Activated CD8-positive, alpha-beta T cell treated with anti-CD3 and anti-CD28 coated beads for 36 hours (primary cell): ENCODE measurements at regions not wholly inside any gene's neighbourhood (a gene's known extent, or its start where the extent isn't known, plus 50 kb on each side); places are given as distances from the start of the nearest gene placed in this dataset.

ENCODE experiments used
- ATAC-seq: fragments of 200-7000 bp; cut with Tn5 transposase; one replicate; pipeline ENCODE4 v1.10.0; 2021; ENCODE audit warnings: mild to moderate bottlenecking, moderate library complexity
- CTCF ChIA-PET: fragments of 350-600 bp; sonication (Branson Sonifier 250); formaldehyde crosslinking; loops from one replicate; lab custom pipeline; 2021; ENCODE audit warnings: antibody characterized with exemption; lab: Charles Lee
- POLR2A ChIA-PET: fragments of 350-600 bp; sonication (Branson Sonifier 250); formaldehyde crosslinking; loops from one replicate; lab custom pipeline; 2021; ENCODE audit warnings: antibody characterized with exemption; lab: Charles Lee
- DNase-seq: peaks from one replicate; pipeline ENCODE4 v3.0.0-alpha.2; 2020
- H3K27ac Mint-ChIP-seq: one replicate; pipeline ENCODE4 v1.8.0; 2021; ENCODE audit warnings: mild to moderate bottlenecking, mixed read lengths
- H3K27me3 Mint-ChIP-seq: one replicate; pipeline ENCODE4 v1.8.0; 2021; ENCODE audit warnings: mixed read lengths
- H3K36me3 Mint-ChIP-seq: one replicate; pipeline ENCODE4 v1.8.0; 2021; ENCODE audit warnings: low read depth, mixed read lengths
- H3K4me1 Mint-ChIP-seq: one replicate; pipeline ENCODE4 v1.8.0; 2021; ENCODE audit warnings: low read depth, mixed read lengths
- H3K4me3 Mint-ChIP-seq: one replicate; pipeline ENCODE4 v1.8.0; 2021; ENCODE audit warnings: mild to moderate bottlenecking, moderate library complexity, mixed read lengths
- H3K9me3 Mint-ChIP-seq: one replicate; pipeline ENCODE4 v1.8.0; 2021; ENCODE audit warnings: mixed read lengths
- intact Hi-C: fragments of 100-400 bp; cut with micrococcal nuclease; formaldehyde crosslinking; loops from one replicate; pipeline ENCODE4 v1.10.0; 2022
- TF ChIP-seq, protein P1 (sequence below): fragments of 200-600 bp; IDR thresholded peaks from one replicate; pipeline ENCODE4 v1.8.0; 2022; ENCODE audit warnings: antibody characterized with exemption, mild to moderate bottlenecking

DNA sequence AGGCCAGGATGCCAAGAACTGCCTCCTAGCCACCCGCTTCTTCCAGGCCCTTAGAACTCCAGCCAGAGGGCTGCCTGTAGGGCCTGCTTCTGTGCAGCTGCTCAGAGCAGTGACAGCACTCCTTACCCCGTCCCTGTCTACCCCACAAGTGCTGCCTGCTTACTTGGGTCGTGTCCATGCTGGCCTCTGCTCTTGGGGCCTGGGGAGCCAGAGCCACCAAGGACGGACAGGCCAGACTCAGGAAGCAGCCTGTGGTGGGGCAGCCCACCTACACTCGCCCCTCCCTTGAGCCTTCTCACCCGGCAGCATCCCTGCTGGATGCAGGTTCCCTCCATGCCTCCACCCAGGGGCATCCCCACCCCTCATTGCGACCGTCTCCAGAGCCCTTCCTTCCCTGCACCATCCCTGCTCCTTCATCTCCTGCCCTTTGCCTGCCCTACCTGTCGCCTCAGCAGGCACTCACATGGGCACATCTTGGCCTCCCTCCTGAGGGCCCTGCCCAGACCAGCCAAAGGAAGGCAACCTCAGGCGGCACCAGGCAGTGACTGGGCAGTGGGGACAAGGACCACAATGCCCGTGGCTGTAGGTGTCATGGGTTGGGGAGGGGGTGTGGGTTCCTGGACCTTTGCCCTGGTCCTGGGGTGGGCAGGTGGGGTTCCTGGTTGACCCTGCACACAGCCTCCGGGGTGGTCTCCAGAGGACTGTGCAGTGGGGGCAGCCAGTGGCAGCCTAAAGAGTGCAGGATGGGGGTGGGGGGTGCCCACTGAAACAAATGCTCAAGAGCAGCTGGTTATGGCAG, 78.0 kb upstream of the TNS3 start:
- Mint-ChIP-seq H3K9me3 (no peaks in the 10 kb centered on the region), H3K27me3 (no peaks in the 10 kb centered on the region), H3K4me3 (no peak overlapping the region), H3K4me1 (no peaks in the 10 kb centered on the region), H3K27ac (no peak overlapping the region), H3K36me3 (no peaks in the 10 kb centered on the region)
- ChIA-PET CTCF (no interaction called here), POLR2A (no interaction called here)
- DNase-seq = no peak
- no peak for ATAC-seq
- intact Hi-C loops = no loop called here
- TF ChIP-seq, protein P1, sequence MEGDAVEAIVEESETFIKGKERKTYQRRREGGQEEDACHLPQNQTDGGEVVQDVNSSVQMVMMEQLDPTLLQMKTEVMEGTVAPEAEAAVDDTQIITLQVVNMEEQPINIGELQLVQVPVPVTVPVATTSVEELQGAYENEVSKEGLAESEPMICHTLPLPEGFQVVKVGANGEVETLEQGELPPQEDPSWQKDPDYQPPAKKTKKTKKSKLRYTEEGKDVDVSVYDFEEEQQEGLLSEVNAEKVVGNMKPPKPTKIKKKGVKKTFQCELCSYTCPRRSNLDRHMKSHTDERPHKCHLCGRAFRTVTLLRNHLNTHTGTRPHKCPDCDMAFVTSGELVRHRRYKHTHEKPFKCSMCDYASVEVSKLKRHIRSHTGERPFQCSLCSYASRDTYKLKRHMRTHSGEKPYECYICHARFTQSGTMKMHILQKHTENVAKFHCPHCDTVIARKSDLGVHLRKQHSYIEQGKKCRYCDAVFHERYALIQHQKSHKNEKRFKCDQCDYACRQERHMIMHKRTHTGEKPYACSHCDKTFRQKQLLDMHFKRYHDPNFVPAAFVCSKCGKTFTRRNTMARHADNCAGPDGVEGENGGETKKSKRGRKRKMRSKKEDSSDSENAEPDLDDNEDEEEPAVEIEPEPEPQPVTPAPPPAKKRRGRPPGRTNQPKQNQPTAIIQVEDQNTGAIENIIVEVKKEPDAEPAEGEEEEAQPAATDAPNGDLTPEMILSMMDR = no peak

- DNase-seq = no peak
- TF ChIP-seq, protein P1 = no peak
- Mint-ChIP-seq H3K36me3 (no peaks in the 10 kb centered on the region), H3K27me3 (no peaks in the 10 kb centered on the region), H3K4me1 (no peaks in the 10 kb centered on the region), H3K4me3 (no peak overlapping the region), H3K9me3 (no peaks in the 10 kb centered on the region), H3K27ac (no peak overlapping the region)
- intact Hi-C loops = no loop called here
- ATAC-seq = no peak
- ChIA-PET CTCF (interaction anchor here (0.9 kb wide), 1 partner anchor 9 kb away, joined by 3 read pairs; no protein-coding TSS in a partner anchor), POLR2A (interaction anchor here (1.7 kb wide), 1 partner anchor 12 kb away, joined by 4 read pairs; no protein-coding TSS in a partner anchor)
Measured at GRCh38 chr7:47658886-47659635, 77.2 kb upstream of the TNS3 start.

- Mint-ChIP-seq H3K27ac (no peak overlapping the region), H3K4me3 (no peak overlapping the region), H3K9me3 (no peaks in the 10 kb centered on the region), H3K27me3 (no peaks in the 10 kb centered on the region), H3K4me1 (no peaks in the 10 kb centered on the region), H3K36me3 (no peaks in the 10 kb centered on the region)
- intact Hi-C loops = no loop called here
- no peak for ATAC-seq
- DNase-seq = no peak
- ChIA-PET POLR2A (no interaction called here), CTCF (no interaction called here)
- TF ChIP-seq, protein P1 = no peak
Measured at GRCh38 chr7:47657126-47657525, 75.2 kb upstream of the TNS3 start.

GRCh38 chr7:47654672-47655298, 72.9 kb upstream of the TNS3 start:
- no peak overlapping the region for H3K27ac Mint-ChIP-seq
- no peaks in the 10 kb centered on the region for H3K4me1 Mint-ChIP-seq
- no peaks in the 10 kb centered on the region for H3K9me3 Mint-ChIP-seq
- H3K4me3 Mint-ChIP-seq = no peak overlapping the region
- POLR2A ChIA-PET = no interaction called here
- no peak for ATAC-seq
- intact Hi-C loops = no loop called here
- CTCF ChIA-PET = interaction anchor here (0.6 kb wide), 1 partner anchor 30 kb away, joined by 3 read pairs; no protein-coding TSS in a partner anchor
- no peaks in the 10 kb centered on the region for H3K36me3 Mint-ChIP-seq
- DNase-seq = no peak
- TF ChIP-seq, protein P1 = no peak
- no peaks in the 10 kb centered on the region for H3K27me3 Mint-ChIP-seq
